ENCODE measurements at regions not wholly inside any gene's neighbourhood (a gene's known extent, or its start where the extent isn't known, plus 50 kb on each side); places are given as distances from the start of the nearest gene placed in this dataset.

DNA sequence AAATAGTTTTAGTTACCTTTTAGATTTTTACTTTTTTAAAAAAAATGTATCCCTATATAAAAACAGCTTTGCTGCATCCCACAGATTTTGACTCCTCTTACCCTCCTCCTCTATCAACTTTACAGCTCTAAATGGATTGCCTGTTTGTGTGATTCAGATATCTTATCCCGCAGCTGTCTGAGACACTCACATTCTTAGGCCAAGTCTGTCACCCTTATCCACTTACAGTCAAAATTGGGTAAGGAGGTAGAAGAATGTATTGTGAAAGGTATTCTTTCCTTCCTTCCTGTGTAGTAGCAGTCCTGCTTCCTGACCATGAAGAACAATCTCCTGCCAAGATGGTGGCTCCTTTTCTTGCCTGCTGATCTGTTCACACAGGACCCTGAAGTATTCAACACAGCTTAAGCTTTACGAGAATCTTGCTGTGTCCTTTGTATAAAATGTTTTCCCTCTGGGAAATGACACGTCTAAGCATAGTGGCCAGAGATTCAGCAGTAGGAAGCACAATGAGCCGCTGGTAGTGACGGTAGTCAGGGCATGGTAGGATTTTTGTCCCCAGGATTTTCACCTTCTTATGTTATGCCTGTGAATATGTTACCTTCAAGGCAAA lies 67.7 kb upstream of the ST8SIA4 start:
- Histone ChIP-seq H3K18ac (ENCODE audit: extremely low read depth, low read length) (no peak overlapping the region), H3K79me2 (ENCODE audit: control insufficient read depth in 1 of 2, insufficient read depth in 2 of 2, low read length in 2 of 2) (no peaks in the 10 kb centered on the region), H3K9ac (replicated peaks in 1 of 4; ENCODE audit: extremely low read depth in 1 of 4, low read depth in 3 of 4, low read length in 3 of 4) (no peak overlapping the region), H2AFZ (ENCODE audit: low read length) (peak overlapping the region; percentile 90; the same call in 1 of the 2 replicates), H3K27ac (ENCODE audit: low read depth, low read length) (no peak overlapping the region), H3K23ac (ENCODE audit: insufficient read length) (no peak overlapping the region), H4K91ac (replicated peaks; ENCODE audit: insufficient read length, low read length) (no peak overlapping the region), H3K4me3 (ENCODE audit: extremely low read depth in 1 of 4, insufficient read depth in 2 of 4, low read depth in 3 of 4, low read length in 4 of 4) (no peak overlapping the region), H2BK15ac (ENCODE audit: low read length) (no peak overlapping the region), H3K36me3 (ENCODE audit: control insufficient read depth in 2 of 4, insufficient read depth in 4 of 4, low read length in 3 of 4) (no peaks in the 10 kb centered on the region), H3K4me2 (ENCODE audit: insufficient read depth in 1 of 2, low read depth in 2 of 2, low read length in 2 of 2) (no peak overlapping the region), H3K27me3 (replicated peaks in 1 of 4; ENCODE audit: control insufficient read depth in 3 of 4, extremely low read depth in 1 of 4, insufficient read depth in 3 of 4, low read length in 3 of 4) (no peaks in the 10 kb centered on the region), H3K23me2 (ENCODE audit: low read depth, low read length) (no peaks in the 10 kb centered on the region), H2BK12ac (ENCODE audit: low read depth, low read length) (no peak overlapping the region), H3K4ac (replicated peaks; ENCODE audit: insufficient read length, low read depth, low read length) (no peak overlapping the region), H3K56ac (replicated peaks; ENCODE audit: insufficient read length, low read depth, low read length) (no peak overlapping the region), H4K8ac (ENCODE audit: extremely low read depth, insufficient read depth, low read length) (no peak overlapping the region), H3K4me1 (replicated peaks in 1 of 4; ENCODE audit: control insufficient read depth in 3 of 4, insufficient read depth in 4 of 4, low read length in 3 of 4) (no peaks in the 10 kb centered on the region), H2AK5ac (ENCODE audit: low read depth, low read length) (no peak overlapping the region), H2BK20ac (ENCODE audit: low read length) (no peak overlapping the region), H4K20me1 (replicated peaks in 1 of 2; ENCODE audit: control insufficient read depth in 1 of 2, insufficient read depth in 2 of 2, low read length in 2 of 2) (no peaks in the 10 kb centered on the region), H3K14ac (ENCODE audit: insufficient read length) (no peak overlapping the region), H2BK5ac (ENCODE audit: low read depth, low read length) (no peak overlapping the region), H4K5ac (ENCODE audit: insufficient read length, low read depth, low read length) (no peak overlapping the region), H3K9me3 (ENCODE audit: insufficient read depth in 2 of 2, low read depth in 1 of 2, low read length in 1 of 2) (no peaks in the 10 kb centered on the region), H3K79me1 (ENCODE audit: low read depth, low read length) (no peaks in the 10 kb centered on the region), H2BK120ac (replicated peaks; ENCODE audit: low read depth, low read length) (no peak overlapping the region)
- ChIA-PET CTCF (ENCODE audit: partially characterized antibody) (no interaction called here), POLR2A (ENCODE audit: partially characterized antibody) (no interaction called here)
- FAIRE-seq (no peak), DNase-seq (ENCODE audit: low read depth in 1 of 2, low spot score in 2 of 2) (no peak)
- TF ChIP-seq SUZ12 (IDR thresholded peaks at IDR 0.05; ENCODE audit: low read length) (no peak), TAF7 (optimal IDR thresholded peaks at IDR 0.05; ENCODE audit: borderline replicate concordance, low read depth, low read length) (no peak)
- TF ChIP-seq, protein P1, sequence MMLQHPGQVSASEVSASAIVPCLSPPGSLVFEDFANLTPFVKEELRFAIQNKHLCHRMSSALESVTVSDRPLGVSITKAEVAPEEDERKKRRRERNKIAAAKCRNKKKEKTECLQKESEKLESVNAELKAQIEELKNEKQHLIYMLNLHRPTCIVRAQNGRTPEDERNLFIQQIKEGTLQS (IDR thresholded peaks at IDR 0.05; ENCODE audit: insufficient read depth, low read depth, low read length), result no peak
- WGBS, 2 experiments (ENCODE audit: extremely low coverage in 1 of 2, insufficient coverage in 1 of 2, insufficient read length in 1 of 2, insufficient replicate concordance in 2 of 2, low coverage in 1 of 2, low lambda C conversion rate in 2 of 2, missing lambda C conversion rate in 1 of 2), result 94% methylated on average over 5 of the region's 5 CpGs; no CpG with 5 or more reads in 1 of the 2 experiments

All from H1 (cell line).